LNCAP (cell line): ENCODE measurements at regions not wholly inside any gene's neighbourhood (a gene's known extent, or its start where the extent isn't known, plus 50 kb on each side); places are given as distances from the start of the nearest gene placed in this dataset.

ENCODE experiments used
- CTCF ChIP-seq: fragments of 450-650 bp; IDR thresholded peaks from 2 replicates; pipeline ENCODE4 v1.5.1; 2017; ENCODE audit warnings: mild to moderate bottlenecking

GRCh38 chr6:168939041-168939440, 314.6 kb downstream of the THBS2 start:
- no peak for TF ChIP-seq CTCF

GRCh38 chr6:168938546-168938945, 315.1 kb downstream of the THBS2 start:
- no peak for TF ChIP-seq CTCF

GRCh38 chr6:168937054-168937453, 316.6 kb downstream of the THBS2 start:
- TF ChIP-seq CTCF, result no peak

GRCh38 chr6:168935628-168936010, 318.0 kb downstream of the THBS2 start:
- TF ChIP-seq CTCF, result no peak

GRCh38 chr6:168934660-168935627, 318.7 kb downstream of the THBS2 start:
- no peak for TF ChIP-seq CTCF

- no peak for TF ChIP-seq CTCF
Observed at GRCh38 chr6:168929871-168930450, 323.7 kb downstream of the THBS2 start.

- no peak for TF ChIP-seq CTCF
Observed at GRCh38 chr6:168928012-168928411, 325.6 kb downstream of the THBS2 start.
